HG03097 (cell line): ENCODE measurements at regions not wholly inside any gene's neighbourhood (a gene's known extent, or its start where the extent isn't known, plus 50 kb on each side); places are given as distances from the start of the nearest gene placed in this dataset.
"Not testable (repeated sequence)": the region's sequence is repeated elsewhere in the genome, so short reads cannot be mapped to it uniquely, and the experiment has no call there.

Experiments used
- ATAC-seq: cut with Tn5 transposase; IDR thresholded peaks from one replicate; pipeline ENCODE4 v1.9.1; 2021; ENCODE audit not compliant: unreplicated experiment, low FRiP score

DNA sequence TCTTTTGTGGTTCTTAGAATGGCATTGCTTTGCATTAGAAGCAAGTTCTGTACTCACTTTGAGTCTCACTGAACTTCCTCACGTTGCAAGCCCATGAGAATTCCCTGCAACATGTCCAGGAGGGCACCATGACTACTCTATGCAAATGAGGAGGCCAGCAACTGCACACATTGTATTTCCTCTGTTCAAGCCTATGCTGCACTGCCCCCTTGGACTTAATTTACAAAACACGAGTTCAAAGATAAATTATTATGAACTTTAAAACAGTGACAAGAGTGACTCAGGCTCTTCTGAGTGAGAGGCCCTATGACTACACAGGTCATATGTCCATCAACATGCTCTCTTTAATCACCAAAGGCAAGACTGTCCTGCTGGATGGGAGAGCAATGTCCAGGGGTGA lies 484.2 kb upstream of the ATP11B start:
- ATAC-seq, result no peak

DNA sequence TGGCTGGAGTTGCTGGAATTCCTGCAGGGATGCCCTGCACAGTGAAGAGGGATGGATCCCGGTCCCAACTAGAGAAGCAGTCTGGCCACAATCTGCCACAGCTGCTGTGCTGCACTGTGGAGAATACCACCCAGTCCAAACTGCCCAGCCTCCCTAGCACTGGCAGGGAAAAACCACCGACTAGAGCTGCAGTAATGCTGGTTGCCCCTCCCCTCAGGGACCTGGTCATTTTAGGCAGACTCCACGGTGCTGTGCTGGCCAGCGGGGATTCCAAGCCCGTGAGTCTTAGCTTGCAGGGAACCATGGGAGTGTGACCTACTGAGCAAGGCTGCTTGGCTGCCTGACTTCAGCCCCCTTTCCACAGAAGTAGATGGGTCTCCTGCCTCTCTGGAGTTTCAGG lies 478.0 kb upstream of the ATP11B start:
- ATAC-seq, result no peak

DNA sequence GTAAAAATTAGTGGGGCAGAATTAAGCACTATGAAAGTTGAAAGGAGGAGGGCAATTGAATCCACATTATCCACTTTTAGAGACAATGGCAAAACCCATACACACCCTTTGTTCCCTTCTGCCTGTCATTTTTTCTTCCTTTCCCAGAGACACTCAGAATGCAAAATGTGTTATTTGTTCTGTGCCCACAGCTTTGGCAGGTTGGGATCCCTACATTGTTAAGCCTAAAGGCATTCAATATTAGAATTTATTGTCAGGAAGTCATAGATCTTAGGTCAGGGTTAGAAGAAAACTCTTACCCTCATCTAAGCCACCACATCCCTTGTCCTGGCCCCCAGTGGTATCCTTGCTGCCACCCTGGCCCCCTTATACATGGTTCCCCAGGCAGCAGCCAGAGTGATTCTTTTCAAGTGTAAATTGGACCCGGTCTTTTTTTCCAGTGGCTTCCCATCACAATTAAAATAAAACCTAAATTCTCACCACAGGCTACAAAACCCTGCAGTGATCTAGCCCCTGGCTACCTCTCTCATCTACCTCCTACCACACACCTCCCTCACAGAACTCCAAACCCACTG lies 470.1 kb upstream of the ATP11B start:
- no peak for ATAC-seq

DNA sequence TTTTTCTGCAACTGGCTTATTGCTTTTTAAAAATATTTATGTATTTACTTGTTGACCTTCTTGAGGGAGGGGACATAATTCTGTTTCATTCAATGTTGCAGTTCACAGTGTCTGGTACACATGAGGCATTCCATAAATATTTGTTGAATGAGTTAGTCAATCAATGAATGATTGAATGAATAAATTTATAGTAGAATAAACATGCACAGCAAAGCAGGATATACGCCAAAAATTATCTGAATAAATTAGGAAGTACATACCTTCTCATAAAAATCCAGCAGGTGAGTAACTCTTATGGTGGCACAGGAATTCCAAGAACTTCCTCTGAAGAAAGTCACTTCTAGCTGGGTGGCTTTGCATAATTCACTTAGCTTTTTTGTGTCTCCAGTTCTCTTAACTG lies 469.4 kb upstream of the ATP11B start:
- ATAC-seq, result no peak

DNA sequence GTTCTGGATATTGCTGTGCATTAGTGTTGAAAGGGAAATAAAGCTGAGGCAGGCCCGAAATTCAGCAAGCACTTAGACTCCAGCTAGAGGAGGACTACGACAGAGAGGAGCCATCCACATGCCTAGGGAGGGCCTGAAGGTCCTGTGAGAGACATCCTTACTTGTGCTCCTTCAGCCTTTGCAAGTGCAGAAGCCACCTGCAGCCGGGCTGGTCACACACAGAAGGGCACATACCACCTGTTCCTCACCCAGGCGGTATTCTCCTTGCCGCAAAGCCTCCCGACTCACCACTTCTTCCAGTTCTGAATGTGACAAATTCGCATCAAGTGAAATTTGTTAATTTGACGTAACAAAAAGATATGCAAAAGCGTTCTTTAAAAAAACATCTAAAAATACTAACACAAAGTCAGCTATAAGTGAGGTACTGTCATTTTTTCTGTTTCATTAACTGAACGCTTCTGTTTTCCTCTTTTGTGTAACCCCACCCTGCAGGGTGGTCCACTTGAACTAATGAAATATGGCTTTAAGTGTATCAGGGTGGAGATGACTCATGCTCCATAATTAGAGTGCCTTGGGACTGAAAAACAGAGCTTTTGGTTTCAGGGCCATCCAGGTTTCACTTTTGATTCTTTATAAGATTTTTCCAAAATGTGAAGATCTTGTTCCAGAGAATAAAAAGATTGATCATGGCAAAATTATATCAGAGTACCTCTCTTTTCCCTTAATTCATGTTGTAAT lies 467.9 kb upstream of the ATP11B start:
- peak; percentile 88 for ATAC-seq

DNA sequence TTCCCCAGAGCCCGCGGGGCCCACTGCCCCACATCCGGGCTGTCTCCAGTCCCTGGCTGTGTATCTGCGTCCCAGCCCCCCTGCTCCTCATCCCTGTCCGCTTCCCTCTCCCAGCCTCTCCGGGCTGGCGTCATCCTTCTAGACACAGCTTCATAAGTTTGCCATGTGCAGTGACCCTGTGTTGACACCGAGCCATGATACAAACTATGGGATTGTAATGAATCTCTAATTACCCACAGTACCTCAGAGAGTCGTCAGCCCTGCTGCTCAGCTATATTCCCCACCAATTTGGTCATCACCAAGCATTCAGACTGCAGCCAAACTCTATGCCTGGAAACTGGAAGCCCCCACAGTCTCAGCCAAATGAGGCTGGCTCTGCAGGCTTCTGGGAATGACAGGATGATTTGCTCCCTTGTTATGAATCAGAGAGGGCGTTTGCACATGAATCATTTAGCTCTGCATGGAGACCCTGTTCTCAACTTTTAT lies 466.1 kb upstream of the ATP11B start:
- no peak for ATAC-seq

DNA sequence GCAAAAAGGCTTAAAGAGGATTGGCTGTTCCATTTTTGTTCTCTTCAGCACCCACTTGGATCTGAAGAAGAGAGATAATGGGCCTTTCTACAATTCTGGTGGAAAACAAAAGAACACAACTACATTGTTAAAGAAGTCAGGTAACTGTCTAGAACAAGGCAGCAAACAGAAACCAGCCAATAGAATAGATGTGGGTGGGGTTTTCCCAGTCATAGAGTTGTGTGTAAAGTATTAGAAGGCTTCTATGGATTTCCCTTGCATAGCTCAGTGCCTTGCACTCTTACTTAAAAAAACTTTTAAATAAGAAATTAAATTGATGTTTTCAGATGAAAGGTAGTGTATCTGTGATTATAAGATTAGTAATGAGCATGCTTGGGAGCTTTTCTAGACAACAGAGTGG lies 462.7 kb upstream of the ATP11B start:
- ATAC-seq, result no peak

DNA sequence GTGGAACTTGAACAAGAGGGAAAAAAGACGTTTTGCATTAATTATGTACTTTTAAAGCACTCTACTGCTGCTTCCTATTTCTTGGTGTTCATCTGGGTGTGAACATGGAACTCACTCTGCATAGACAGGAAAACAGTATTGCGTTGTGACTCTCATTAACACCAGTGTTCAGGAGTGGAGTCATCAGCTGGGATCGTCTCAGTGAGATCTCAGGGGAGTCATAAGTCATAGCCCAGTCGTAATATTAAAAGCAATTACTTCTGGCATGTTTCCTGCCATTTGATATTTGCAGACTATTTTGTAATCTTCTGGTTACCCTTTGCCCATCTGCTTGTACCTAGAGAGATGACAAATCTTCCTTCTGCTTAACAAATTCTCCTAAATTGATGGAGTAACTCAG lies 462.0 kb upstream of the ATP11B start:
- no peak for ATAC-seq

DNA sequence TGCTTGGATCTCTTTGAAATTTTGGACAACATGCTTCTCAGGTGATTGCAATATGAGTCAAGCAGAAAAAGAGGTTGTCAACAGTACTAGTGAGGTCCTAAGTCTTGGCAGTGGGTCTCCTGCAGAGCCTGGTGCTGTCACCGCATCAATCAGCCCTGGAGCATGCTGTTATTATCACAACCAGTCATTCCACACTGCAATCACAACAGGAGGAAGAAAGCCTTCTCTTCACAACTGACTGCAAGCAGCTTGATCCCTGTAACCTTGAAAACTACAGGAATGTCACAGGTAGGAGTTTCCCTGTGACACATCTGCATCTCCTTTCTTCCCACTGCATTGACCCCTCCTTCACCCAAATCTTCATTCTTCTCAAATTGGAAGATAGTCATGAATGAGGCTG lies 451.1 kb upstream of the ATP11B start:
- no peak for ATAC-seq

DNA sequence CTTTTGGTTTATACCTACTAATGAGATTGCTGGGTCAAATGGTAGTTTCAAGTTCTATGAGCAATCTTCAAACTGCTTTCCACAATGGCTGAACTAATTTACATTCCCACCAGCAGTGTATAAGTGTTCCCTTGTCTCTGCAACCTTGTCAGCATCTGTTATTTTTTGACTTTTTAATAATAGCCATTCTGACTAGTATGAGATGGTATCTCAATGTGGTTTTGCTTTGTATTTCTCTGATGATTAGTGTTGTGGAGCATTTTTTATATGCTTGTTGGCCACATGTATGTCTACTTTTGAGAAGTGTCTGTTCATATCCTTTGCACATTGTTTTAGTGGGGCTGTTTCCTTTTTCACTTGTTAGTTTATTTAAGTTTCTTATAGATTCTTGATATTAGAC lies 449.3 kb upstream of the ATP11B start:
- not testable (repeated sequence) for ATAC-seq

DNA sequence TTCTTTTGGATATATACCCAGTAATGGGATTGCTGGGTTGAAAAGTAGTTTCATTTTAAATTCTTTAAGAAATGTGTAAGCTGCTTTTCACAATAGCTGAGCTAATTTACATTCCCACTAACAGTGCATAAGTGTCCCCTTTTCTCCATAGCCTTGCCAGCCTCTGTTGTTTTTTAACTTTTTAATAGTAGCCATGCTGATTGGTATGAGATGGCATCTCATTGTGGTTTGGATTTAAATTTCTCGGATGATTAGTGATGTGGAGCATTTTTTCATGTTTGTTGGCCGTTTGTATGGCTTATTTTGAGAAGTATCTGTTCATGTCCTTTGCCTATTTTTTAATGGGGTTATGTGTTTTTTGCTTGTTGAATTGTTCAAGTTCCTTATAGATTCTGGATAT lies 444.3 kb upstream of the ATP11B start:
- no peak for ATAC-seq

DNA sequence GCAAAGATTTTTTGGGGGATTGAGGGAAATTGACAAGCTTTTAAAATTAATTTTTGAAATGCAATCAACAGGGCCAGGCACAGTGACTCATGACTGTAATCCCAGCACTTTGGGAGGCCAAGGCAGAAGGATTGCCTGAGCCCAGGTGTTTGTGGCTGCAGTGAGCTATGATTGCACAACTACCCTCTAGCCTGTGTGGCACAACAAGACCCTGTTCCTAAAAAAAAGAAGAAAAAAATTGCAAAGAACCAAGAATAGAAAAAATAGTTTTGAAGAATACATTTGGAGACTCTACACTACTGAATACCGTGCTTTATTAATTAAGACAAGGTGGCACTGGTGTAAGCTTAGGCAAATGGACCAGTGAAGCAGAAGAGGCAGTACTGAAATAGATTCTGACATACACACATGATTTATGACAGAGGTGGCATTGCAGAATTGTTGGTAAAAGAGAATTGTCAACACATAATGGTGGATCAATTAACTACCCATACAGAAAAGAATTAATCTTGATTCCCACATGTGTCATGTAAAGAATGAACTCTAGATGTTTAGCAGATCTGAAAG lies 443.3 kb upstream of the ATP11B start:
- no peak for ATAC-seq

DNA sequence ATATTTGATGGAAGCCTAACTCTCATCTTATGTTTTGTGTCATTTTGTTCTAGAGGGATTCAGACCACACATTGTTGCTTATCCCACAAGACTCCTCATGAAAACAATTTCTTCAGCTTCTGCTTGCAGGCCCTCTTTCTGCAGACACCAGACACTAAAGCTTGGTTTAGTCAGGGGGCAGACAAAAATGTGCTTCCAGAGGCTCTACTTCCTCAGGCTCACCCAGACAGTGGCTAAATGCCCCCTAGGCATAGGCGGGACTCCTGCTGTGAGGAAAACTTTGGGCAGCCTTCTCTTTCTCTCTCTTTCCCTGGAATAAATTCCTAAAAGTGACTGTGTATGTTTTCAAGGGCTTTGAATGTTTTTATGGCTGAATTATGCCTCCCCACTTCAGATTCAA lies 435.4 kb upstream of the ATP11B start:
- no peak for ATAC-seq

DNA sequence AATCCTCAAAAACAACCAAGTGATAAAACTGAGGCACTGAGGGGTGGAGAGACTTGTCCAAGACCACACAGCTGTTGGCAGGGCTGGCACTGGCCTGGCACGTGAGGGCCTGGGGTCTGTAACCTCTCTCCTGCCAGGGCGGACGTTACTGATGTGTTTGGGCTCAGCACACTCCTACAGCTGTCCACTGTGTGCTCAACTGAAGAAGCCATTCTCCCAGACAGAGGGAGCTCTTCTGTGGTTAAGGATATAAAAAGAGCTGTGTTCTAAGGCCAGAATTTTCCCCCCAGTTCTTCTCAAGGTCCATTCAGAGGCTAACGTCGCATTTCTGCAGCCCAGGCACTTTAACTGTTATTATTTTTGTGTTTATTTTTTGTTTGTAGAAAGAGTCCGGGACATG lies 429.0 kb upstream of the ATP11B start:
- no peak for ATAC-seq

DNA sequence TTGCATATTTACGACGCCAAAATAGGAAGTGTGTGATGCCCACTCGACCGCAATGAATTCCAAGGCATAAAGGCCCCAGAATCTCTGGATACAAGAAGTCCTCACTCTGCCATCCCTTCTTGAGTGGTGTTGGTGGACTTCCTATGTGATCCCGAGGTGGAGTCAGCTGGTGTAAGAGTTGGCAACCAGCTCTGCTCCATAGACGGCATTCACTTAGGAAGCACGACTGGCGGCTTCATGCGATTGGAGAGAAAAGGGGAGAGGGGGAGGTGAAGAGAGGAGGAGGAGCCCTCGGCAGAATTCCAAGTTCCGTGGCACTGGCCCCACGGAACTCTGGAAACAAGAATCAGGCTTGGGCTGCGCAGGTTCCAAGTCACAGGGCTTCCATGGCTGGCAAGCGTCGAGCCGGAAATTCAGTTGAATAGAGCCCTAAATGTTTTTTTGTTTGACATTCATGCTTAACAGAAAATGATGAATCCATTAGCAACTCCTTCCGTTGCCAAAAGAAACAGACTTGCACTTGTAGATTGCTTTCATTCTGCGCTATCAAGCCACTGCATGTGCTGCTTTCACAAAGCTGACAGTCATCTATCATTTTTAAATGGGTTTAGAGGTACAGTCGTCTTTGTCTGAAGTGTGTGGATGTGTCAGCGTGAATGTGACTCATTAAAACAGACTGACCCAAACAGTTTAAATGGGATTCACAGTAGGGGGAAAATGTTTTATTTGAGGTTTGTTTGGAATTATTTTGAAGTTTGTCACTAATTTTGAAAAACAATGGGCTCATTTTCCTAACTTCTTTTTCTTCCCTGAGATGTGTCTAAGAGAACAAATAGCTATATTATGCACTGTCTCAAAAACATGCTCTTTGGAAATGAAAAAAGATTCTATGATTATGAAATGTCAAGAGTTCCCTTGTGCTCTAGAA lies 428.3 kb upstream of the ATP11B start:
- no peak for ATAC-seq

DNA sequence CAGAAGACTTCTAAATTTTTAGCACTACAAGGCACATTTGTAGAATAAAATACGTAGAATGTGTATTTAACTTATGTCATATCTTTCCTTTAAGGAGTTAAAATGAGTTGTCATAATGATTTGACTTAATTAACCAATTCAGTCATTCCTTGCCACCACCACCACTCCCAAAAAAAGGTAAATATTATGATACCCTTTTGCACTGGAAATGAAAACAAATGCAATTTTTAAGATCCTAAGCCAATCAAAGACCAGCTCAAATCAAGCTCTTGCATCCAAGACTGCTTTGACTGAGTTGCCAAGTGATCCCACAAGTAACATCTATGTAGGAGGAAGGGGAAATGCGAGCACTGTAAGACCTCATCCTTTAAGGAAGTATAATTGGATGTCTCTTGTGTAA lies 426.6 kb upstream of the ATP11B start:
- no peak for ATAC-seq

DNA sequence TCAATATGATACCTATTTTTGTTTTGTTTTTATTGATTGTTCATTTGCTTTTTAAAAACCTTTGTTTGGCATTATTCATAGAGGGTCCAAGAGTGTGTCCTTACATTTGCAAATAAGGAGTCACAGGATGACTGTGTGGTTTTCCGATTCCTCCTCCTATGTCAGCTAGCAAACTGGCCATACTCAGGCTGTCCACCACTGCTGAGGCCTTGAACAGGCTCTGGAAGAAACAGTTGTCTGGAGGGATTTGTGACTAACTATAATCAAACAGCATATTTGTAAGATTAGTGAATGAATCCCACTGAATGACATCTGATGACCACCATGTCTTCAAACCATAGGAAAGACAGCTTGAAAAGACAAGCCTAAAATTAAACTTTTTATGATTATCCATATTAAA lies 423.4 kb upstream of the ATP11B start:
- no peak for ATAC-seq

DNA sequence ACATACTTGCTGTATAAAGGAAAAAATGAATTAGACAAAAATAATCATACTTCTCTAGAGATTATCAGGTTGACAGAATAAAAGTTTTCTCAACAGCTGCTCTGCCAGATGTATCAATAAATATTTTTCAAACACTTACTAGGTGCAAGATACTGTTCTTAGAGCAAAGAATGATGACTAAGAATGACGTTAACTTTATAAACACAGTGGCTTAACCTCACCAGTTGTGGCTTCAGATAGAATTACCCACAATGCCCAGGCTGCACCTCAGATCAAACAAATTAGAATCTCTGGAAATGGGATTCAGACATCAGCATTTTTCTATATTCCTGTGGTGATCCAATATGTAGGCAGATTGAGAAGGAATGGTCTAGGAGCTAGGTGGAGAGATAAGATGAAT lies 422.4 kb upstream of the ATP11B start:
- ATAC-seq, result no peak

DNA sequence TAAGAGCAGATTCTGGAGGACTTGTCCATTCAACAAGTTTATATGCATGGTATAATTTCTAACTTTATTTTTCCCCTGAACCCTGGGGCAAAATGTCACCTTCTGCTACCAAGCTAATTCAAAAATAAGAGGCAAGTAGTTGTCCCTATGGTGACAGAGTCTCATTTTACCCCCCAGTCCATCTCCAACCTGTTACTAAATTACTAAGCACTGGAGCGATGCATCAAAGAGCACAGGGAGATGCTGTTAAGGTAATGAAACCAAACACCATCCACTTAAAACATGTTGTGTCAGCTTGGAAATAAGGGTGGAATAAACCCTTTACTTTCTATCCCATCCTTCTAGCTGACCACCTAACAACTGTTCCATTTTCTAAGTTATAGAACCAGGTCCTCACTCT lies 417.4 kb upstream of the ATP11B start:
- ATAC-seq, result no peak

DNA sequence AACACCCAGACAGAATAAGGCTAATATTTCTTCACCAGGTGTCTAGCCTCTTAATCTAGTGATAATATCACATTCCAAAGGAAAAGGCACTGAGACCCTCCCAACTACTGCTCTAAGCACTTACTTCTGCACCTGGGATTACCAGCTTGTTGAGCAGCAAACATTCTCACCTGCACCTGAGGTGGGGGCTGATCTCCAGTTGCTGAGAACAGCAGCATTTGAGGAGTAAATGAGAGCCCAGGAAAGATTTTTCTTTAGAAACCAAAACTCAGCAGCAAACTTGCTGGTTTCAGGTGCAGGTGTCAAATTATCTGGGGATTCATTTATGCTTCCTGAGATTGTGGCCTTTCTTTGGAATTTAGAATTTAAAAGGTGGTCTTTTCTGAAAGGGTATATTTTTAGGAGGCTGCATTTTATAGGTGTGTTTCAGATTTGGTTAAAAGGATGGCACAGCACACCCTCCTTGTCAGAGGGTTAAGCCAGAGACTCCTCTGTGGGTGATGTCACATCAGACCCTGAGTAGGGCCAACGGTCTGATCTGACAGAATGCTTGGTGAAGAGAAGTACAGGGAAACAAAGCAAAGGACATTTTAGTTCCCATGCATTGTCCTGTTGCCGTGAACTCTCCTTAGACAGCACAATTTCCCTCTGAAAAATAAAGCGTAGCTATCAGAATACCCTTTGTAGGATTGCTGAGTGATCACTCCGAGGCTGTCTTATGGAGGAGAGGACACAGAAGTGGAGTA lies 411.0 kb upstream of the ATP11B start:
- ATAC-seq, result no peak
